GM19463 (cell line): ENCODE measurements at regions not wholly inside any gene's neighbourhood (a gene's known extent, or its start where the extent isn't known, plus 50 kb on each side); places are given as distances from the start of the nearest gene placed in this dataset.

ENCODE experiments used
- ATAC-seq: cut with Tn5 transposase; IDR thresholded peaks from one replicate; pipeline ENCODE4 v1.9.1; 2021; ENCODE audit warnings: mild to moderate bottlenecking, moderate library complexity; ENCODE audit not compliant: unreplicated experiment

GRCh38 chr10:78737883-78738856 lies 330.6 kb upstream of the ZMIZ1 start:
- ATAC-seq: no peak

GRCh38 chr10:78738861-78739260 lies 329.9 kb upstream of the ZMIZ1 start:
- ATAC-seq: no peak

GRCh38 chr10:78739444-78740053 lies 329.2 kb upstream of the ZMIZ1 start:
- ATAC-seq: no peak

- ATAC-seq: no peak
Observed at GRCh38 chr10:78740976-78741915, 327.5 kb upstream of the ZMIZ1 start.

GRCh38 chr10:78742406-78742729 lies 326.4 kb upstream of the ZMIZ1 start:
- ATAC-seq: no peak

GRCh38 chr10:78742730-78743615 lies 325.8 kb upstream of the ZMIZ1 start:
- ATAC-seq: no peak

- ATAC-seq: no peak
Observed at GRCh38 chr10:78744056-78744455, 324.7 kb upstream of the ZMIZ1 start.

- no peak for ATAC-seq
Observed at GRCh38 chr10:78744491-78745090, 324.2 kb upstream of the ZMIZ1 start.

GRCh38 chr10:78745441-78745840 lies 323.3 kb upstream of the ZMIZ1 start:
- no peak for ATAC-seq

- ATAC-seq: no peak
Observed at GRCh38 chr10:78746155-78746763, 322.5 kb upstream of the ZMIZ1 start.

GRCh38 chr10:78747401-78748234 lies 321.1 kb upstream of the ZMIZ1 start:
- no peak for ATAC-seq

GRCh38 chr10:78748235-78748533 lies 320.6 kb upstream of the ZMIZ1 start:
- ATAC-seq: no peak

- ATAC-seq: no peak
Observed at GRCh38 chr10:78749200-78749599, 319.6 kb upstream of the ZMIZ1 start.

- no peak for ATAC-seq
Observed at GRCh38 chr10:78749898-78750297, 318.9 kb upstream of the ZMIZ1 start.

GRCh38 chr10:78750418-78750817 lies 318.3 kb upstream of the ZMIZ1 start:
- ATAC-seq: no peak

GRCh38 chr10:78751716-78752115 lies 317.1 kb upstream of the ZMIZ1 start:
- ATAC-seq: no peak

GRCh38 chr10:78752221-78752620 lies 316.5 kb upstream of the ZMIZ1 start:
- no peak for ATAC-seq

GRCh38 chr10:78752708-78753107 lies 316.1 kb upstream of the ZMIZ1 start:
- ATAC-seq: no peak
